ENCODE measurements at regions not wholly inside any gene's neighbourhood (a gene's known extent, or its start where the extent isn't known, plus 50 kb on each side); places are given as distances from the start of the nearest gene placed in this dataset.

DNA sequence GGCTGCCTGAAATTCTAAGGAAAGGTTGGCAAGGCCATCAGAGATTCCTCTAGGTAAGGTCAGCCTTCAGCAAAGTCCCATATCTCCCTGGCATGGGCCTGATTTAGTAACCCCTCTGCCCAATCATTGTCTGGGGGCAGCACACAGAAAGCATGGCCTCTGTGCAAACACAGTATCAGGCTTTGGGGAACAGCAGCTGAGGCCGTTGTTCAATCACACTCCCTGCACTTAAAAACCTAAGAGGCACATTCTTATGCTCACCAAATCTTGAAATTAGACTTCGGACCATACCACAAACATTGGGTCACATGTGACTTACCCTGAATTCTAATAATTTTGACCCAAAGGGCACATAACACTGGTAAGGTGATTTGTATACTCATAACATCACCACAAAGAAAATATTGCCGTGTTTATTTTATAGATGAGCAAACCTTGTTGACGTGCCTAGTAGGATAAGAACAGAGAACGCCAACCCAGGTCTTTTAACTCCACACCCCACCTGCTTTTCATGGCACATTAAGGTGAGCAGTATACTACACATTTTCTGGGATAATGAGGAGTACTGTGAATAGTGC lies 212.7 kb downstream of the HNMT start:
- no peaks in the 10 kb centered on the region for H3K36me3 ChIP-seq (ENCODE audit: insufficient read depth, low read length)
- TF ChIP-seq CTCF (IDR thresholded peaks at IDR 0.05; ENCODE audit: borderline replicate concordance, extremely low read depth, low read length, poor library complexity, severe bottlenecking): no peak
- no peak for TF ChIP-seq EZH2 (IDR thresholded peaks at IDR 0.05; ENCODE audit: borderline replicate concordance, low read depth, low read length, severe bottlenecking)
- ATAC-seq (ENCODE audit: insufficient read depth, low read depth): no peak
- no peak overlapping the region for H2AFZ ChIP-seq (ENCODE audit: low read depth, low read length)
- H4K20me1 ChIP-seq (ENCODE audit: insufficient read depth, low read length): no peaks in the 10 kb centered on the region
- DNase-seq: no peak
- H3K4me2 ChIP-seq (ENCODE audit: insufficient read depth, low read length): no peak overlapping the region
- H3K4me1 ChIP-seq (ENCODE audit: insufficient read depth, low read length): no peaks in the 10 kb centered on the region
- H3K27ac ChIP-seq (ENCODE audit: low read length): no peak overlapping the region
- no peak overlapping the region for H3K4me3 ChIP-seq (ENCODE audit: low read depth in 1 of 2, low read length in 2 of 2)
- H3K27me3 ChIP-seq (ENCODE audit: insufficient read depth, low read length, poor library complexity): no peaks in the 10 kb centered on the region
- no peaks in the 10 kb centered on the region for H3K79me2 ChIP-seq (ENCODE audit: insufficient read depth, low read length)
- H3K9ac ChIP-seq (ENCODE audit: low read depth, low read length): no peak overlapping the region
- H3K9me3 ChIP-seq (ENCODE audit: insufficient read depth, low read length, severe bottlenecking): no peaks in the 10 kb centered on the region

- ATAC-seq (ENCODE audit: insufficient read depth, low read depth): no peak
- Histone ChIP-seq H3K4me2 (ENCODE audit: insufficient read depth, low read length) (no peak overlapping the region), H3K9me3 (ENCODE audit: insufficient read depth, low read length, severe bottlenecking) (no peaks in the 10 kb centered on the region), H3K27ac (ENCODE audit: low read length) (no peak overlapping the region), H2AFZ (ENCODE audit: low read depth, low read length) (no peak overlapping the region), H3K36me3 (ENCODE audit: insufficient read depth, low read length) (no peaks in the 10 kb centered on the region), H3K4me3 (ENCODE audit: low read depth in 1 of 2, low read length in 2 of 2) (no peak overlapping the region), H3K9ac (ENCODE audit: low read depth, low read length) (no peak overlapping the region), H3K79me2 (ENCODE audit: insufficient read depth, low read length) (no peaks in the 10 kb centered on the region), H4K20me1 (ENCODE audit: insufficient read depth, low read length) (no peaks in the 10 kb centered on the region), H3K27me3 (ENCODE audit: insufficient read depth, low read length, poor library complexity) (no peaks in the 10 kb centered on the region), H3K4me1 (ENCODE audit: insufficient read depth, low read length) (no peaks in the 10 kb centered on the region)
- DNase-seq: no peak
- TF ChIP-seq EZH2 (IDR thresholded peaks at IDR 0.05; ENCODE audit: borderline replicate concordance, low read depth, low read length, severe bottlenecking) (no peak), CTCF (IDR thresholded peaks at IDR 0.05; ENCODE audit: borderline replicate concordance, extremely low read depth, low read length, poor library complexity, severe bottlenecking) (no peak)
Measured at GRCh38 chr2:138177693-138178092, 213.4 kb downstream of the HNMT start.

DNA sequence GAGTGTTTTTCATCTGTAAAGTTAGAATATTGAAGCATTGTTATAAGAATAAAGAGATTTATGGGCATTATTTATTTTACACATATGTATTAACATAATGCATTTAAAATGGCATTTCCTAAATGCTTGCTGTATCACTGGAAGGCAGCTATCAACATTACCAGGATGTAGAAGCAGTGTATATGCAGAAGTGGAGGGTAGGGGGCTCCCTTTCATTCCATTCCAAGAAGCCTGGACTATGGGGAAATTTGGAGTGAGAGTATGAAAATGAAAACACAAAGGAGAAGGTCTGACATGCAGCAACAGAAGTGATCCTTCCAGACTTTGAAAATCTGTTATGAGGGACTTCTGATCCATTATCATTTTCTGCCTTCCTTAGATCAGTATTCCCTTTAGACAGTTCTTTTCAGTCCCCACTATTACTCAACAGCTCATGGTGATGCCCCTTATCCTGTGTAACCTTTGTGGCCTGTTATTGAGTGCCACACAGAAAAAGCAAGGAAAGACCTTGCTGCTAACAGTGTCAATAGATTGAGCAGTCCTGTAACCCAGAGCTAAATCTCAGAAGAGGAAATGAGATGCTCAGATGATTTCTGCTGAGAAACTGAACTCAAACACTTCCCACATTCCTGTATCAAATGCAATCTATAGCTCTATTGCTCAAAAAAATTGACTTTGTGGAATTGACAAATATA lies 216.6 kb downstream of the HNMT start:
- Histone ChIP-seq H3K4me1 (ENCODE audit: insufficient read depth, low read length) (no peaks in the 10 kb centered on the region), H2AFZ (ENCODE audit: low read depth, low read length) (no peak overlapping the region), H3K27ac (ENCODE audit: low read length) (no peak overlapping the region), H3K4me3 (ENCODE audit: low read depth in 1 of 2, low read length in 2 of 2) (no peak overlapping the region), H3K9me3 (ENCODE audit: insufficient read depth, low read length, severe bottlenecking) (no peaks in the 10 kb centered on the region), H3K79me2 (ENCODE audit: insufficient read depth, low read length) (no peaks in the 10 kb centered on the region), H3K4me2 (ENCODE audit: insufficient read depth, low read length) (no peak overlapping the region), H3K36me3 (ENCODE audit: insufficient read depth, low read length) (no peaks in the 10 kb centered on the region), H4K20me1 (ENCODE audit: insufficient read depth, low read length) (no peaks in the 10 kb centered on the region), H3K9ac (ENCODE audit: low read depth, low read length) (no peak overlapping the region), H3K27me3 (ENCODE audit: insufficient read depth, low read length, poor library complexity) (no peaks in the 10 kb centered on the region)
- DNase-seq: no peak
- TF ChIP-seq EZH2 (IDR thresholded peaks at IDR 0.05; ENCODE audit: borderline replicate concordance, low read depth, low read length, severe bottlenecking) (no peak), CTCF (IDR thresholded peaks at IDR 0.05; ENCODE audit: borderline replicate concordance, extremely low read depth, low read length, poor library complexity, severe bottlenecking) (no peak)
- ATAC-seq (ENCODE audit: insufficient read depth, low read depth): no peak
